GM23338 (cell line): ENCODE measurements at regions not wholly inside any gene's neighbourhood (a gene's known extent, or its start where the extent isn't known, plus 50 kb on each side); places are given as distances from the start of the nearest gene placed in this dataset.

ENCODE experiments used
- ATAC-seq: fragments of 200-7000 bp; cut with Tn5 transposase; 3 replicates; pipeline ENCODE4 v1.9.1; 2020
- DNase-seq: peaks from one replicate; pipeline ENCODE4 v3.0.0-alpha.2; 2015; ENCODE audit warnings: low spot score
- H2AFZ ChIP-seq: fragments of 200-600 bp; sonication (generic); 2 replicates; pipeline ENCODE4 v1.8.0; 2016; ENCODE audit warnings: antibody characterized with exemption, mild to moderate bottlenecking, moderate library complexity
- H3F3A ChIP-seq: fragments of 200-600 bp; sonication (generic); replicated peaks from 2 replicates; pipeline ENCODE4 v1.8.0; 2017; ENCODE audit warnings: antibody characterized with exemption, mixed run types, low read depth
- H3K27ac ChIP-seq: fragments of 200-600 bp; sonication (generic); 2 replicates; pipeline ENCODE4 v1.6.1; 2016; ENCODE audit warnings: low read depth
- H3K27me3 ChIP-seq: fragments of 200-600 bp; sonication (generic); 2 replicates; pipeline ENCODE4 v1.8.0; 2016; ENCODE audit warnings: mild to moderate bottlenecking, mixed run types, moderate library complexity; ENCODE audit not compliant: insufficient read depth
- H3K36me3 ChIP-seq: fragments of 200-600 bp; sonication (generic); 2 replicates; pipeline ENCODE4 v1.8.0; 2016; ENCODE audit warnings: mild to moderate bottlenecking; ENCODE audit not compliant: insufficient read depth
- H3K4me1 ChIP-seq: fragments of 200-600 bp; sonication (generic); 2 replicates; pipeline ENCODE4 v1.8.0; 2016; ENCODE audit warnings: mild to moderate bottlenecking, moderate library complexity; ENCODE audit not compliant: insufficient read depth
- H3K4me2 ChIP-seq: fragments of 200-600 bp; sonication (generic); 2 replicates; pipeline ENCODE4 v1.7.1; 2017; ENCODE audit warnings: mixed run types
- H3K4me3 ChIP-seq: fragments of 200-600 bp; sonication (generic); 2 replicates; pipeline ENCODE4 v1.6.1; 2016; ENCODE audit warnings: mixed run types
- H3K79me2 ChIP-seq: fragments of 200-600 bp; sonication (generic); replicated peaks from 2 replicates; pipeline ENCODE4 v1.8.0; 2017; ENCODE audit warnings: mild to moderate bottlenecking; ENCODE audit not compliant: insufficient read depth
- H3K9me2 ChIP-seq: fragments of 200-600 bp; sonication (generic); 2 replicates; pipeline ENCODE4 v1.8.0; 2017; ENCODE audit not compliant: insufficient read depth
- H4K20me1 ChIP-seq: fragments of 200-600 bp; sonication (generic); replicated peaks from 2 replicates; pipeline ENCODE4 v1.8.0; 2017; ENCODE audit warnings: mild to moderate bottlenecking; ENCODE audit not compliant: insufficient read depth
- H3K27ac Mint-ChIP-seq: 2 replicates; pipeline ENCODE4 v1.8.0; 2020; ENCODE audit warnings: inconsistent platforms, mild to moderate bottlenecking, moderate library complexity, mixed read lengths
- H3K27me3 Mint-ChIP-seq: 3 replicates; pipeline ENCODE4 v1.8.0; 2022; ENCODE audit warnings: low read depth, mild to moderate bottlenecking, moderate library complexity, mixed read lengths, inconsistent platforms; ENCODE audit not compliant: insufficient read depth, poor library complexity
- H3K36me3 Mint-ChIP-seq: 3 replicates; pipeline ENCODE4 v1.8.0; 2021; ENCODE audit warnings: low read depth, mild to moderate bottlenecking, inconsistent platforms, moderate library complexity, mixed read lengths
- H3K4me1 Mint-ChIP-seq: 3 replicates; pipeline ENCODE4 v1.8.0; 2020; ENCODE audit warnings: mild to moderate bottlenecking, inconsistent platforms, mixed read lengths
- H3K4me3 Mint-ChIP-seq: 3 replicates; pipeline ENCODE4 v1.8.0; 2021; ENCODE audit warnings: moderate library complexity, mild to moderate bottlenecking, inconsistent platforms, mixed read lengths
- H3K9me3 Mint-ChIP-seq: 3 replicates; pipeline ENCODE4 v1.8.0; 2020; ENCODE audit warnings: moderate library complexity, mild to moderate bottlenecking, inconsistent platforms, mixed read lengths
- CTCF ChIP-seq, 2 experiments: fragments of 200-600 bp in 1 of 2; sonication (generic) in 1 of 2; conservative IDR thresholded peaks; 2 replicates each; pipeline versions ENCODE4 v1.5.1 to v1.6.1; 2016 to 2017; ENCODE audit warnings: antibody characterized with exemption in 2 of 2, low read depth in 2 of 2, mild to moderate bottlenecking in 2 of 2, moderate library complexity in 1 of 2
- NANOG ChIP-seq: IDR thresholded peaks from 2 replicates; pipeline ENCODE4 v1.6.1; 2016; ENCODE audit warnings: antibody characterized with exemption, borderline replicate concordance
- ZNF114 ChIP-seq: fragments of 250-450 bp; sonication (Bioruptor Pico); IDR thresholded peaks from 2 replicates; pipeline ENCODE4 v1.5.0; 2020; ENCODE audit warnings: mild to moderate bottlenecking, moderate library complexity
- ZNF462 ChIP-seq: fragments of 250-450 bp; sonication (Bioruptor Pico); IDR thresholded peaks from 2 replicates; pipeline ENCODE4 v1.5.0; 2020; ENCODE audit warnings: mild to moderate bottlenecking, moderate library complexity

GRCh38 chr10:52465202-52465601, 151.1 kb downstream of the DKK1 start (continued):
- TF ChIP-seq ZNF462 = no peak

GRCh38 chr10:52466464-52466863, 152.4 kb downstream of the DKK1 start:
- H3F3A ChIP-seq = no peaks in the 10 kb centered on the region
- no peaks in the 10 kb centered on the region for H4K20me1 ChIP-seq
- H3K36me3 ChIP-seq = no peaks in the 10 kb centered on the region
- Mint-ChIP-seq H3K9me3 (no peaks in the 10 kb centered on the region), H3K27me3 (peaks cover 5% of the 10 kb centered on the region), H3K4me3 (no peak overlapping the region), H3K27ac (no peak overlapping the region), H3K4me1 (peaks cover 24% of the 10 kb centered on the region), H3K36me3 (no peaks in the 10 kb centered on the region)
- no peaks in the 10 kb centered on the region for H3K9me2 ChIP-seq
- no peak overlapping the region for H3K4me3 ChIP-seq
- no peak overlapping the region for H3K4me2 ChIP-seq
- ATAC-seq (no peak), DNase-seq (no peak)
- TF ChIP-seq NANOG (no peak), ZNF114 (no peak), CTCF (conservative IDR thresholded peaks at IDR 0.05; ENCODE audit: low read depth in 2 of 2) (no peak)
- H3K4me1 ChIP-seq = peaks cover 18% of the 10 kb centered on the region
- H3K27me3 ChIP-seq = no peaks in the 10 kb centered on the region
- H2AFZ ChIP-seq = no peak overlapping the region
- no peaks in the 10 kb centered on the region for H3K79me2 ChIP-seq
- H3K27ac ChIP-seq = no peak overlapping the region
